CD14-positive monocyte (primary cell): ENCODE measurements at regions not wholly inside any gene's neighbourhood (a gene's known extent, or its start where the extent isn't known, plus 50 kb on each side); places are given as distances from the start of the nearest gene placed in this dataset.

Experiments used
- DNase-seq, 3 donors: peaks; one replicate each; pipeline ENCODE4 v3.0.0-alpha.2; 2011 to 2022
- H2AFZ ChIP-seq: 2 replicates; pipeline ENCODE4 v1.6.0; 2012; ENCODE audit warnings: mild to moderate bottlenecking, low read depth, low read length, inconsistent platforms; ENCODE audit not compliant: insufficient read depth, poor library complexity, severe bottlenecking
- H3K27ac ChIP-seq, 2 donors: 1 replicate in 1 of 2; 2 replicates in 1 of 2; pipeline ENCODE4 v1.5.1; 2012 to 2013; ENCODE audit warnings: low read length in 2 of 2, control low read depth in 1 of 2, inconsistent platforms in 1 of 2, low read depth in 1 of 2, mild to moderate bottlenecking in 1 of 2
- H3K27me3 ChIP-seq, 2 donors: one replicate each; pipeline versions ENCODE4 v1.6.0 to v1.6.1; 2011 to 2013; ENCODE audit warnings: low read length in 2 of 2; ENCODE audit not compliant: control insufficient read depth in 2 of 2, insufficient read depth in 2 of 2
- H3K36me3 ChIP-seq, 2 donors: replicated peaks in 1 of 2; 1 replicate in 1 of 2; 2 replicates in 1 of 2; pipeline versions ENCODE4 v1.5.1 to v1.6.1; 2012 to 2013; ENCODE audit warnings: low read length in 2 of 2, control low read depth in 1 of 2, inconsistent platforms in 1 of 2, mild to moderate bottlenecking in 1 of 2; ENCODE audit not compliant: insufficient read depth in 2 of 2, control insufficient read depth in 1 of 2
- H3K4me1 ChIP-seq, 2 donors: 1 replicate in 1 of 2; 2 replicates in 1 of 2; pipeline versions ENCODE4 v1.5.1 to v1.6.1; 2012 to 2013; ENCODE audit warnings: low read length in 2 of 2, control low read depth in 1 of 2, inconsistent platforms in 1 of 2, mild to moderate bottlenecking in 1 of 2, moderate library complexity in 1 of 2; ENCODE audit not compliant: insufficient read depth in 2 of 2, control insufficient read depth in 1 of 2
- H3K4me2 ChIP-seq: replicated peaks from 2 replicates; pipeline ENCODE3; 2012; ENCODE audit warnings: low read length, moderate library complexity, mild to moderate bottlenecking; ENCODE audit not compliant: poor library complexity, severe bottlenecking; ENCODE audit errors: extremely low read depth
- H3K4me3 ChIP-seq, 3 experiments: fragments of 200-600 bp in 1 of 3; sonication (generic) in 1 of 3; replicated peaks in 1 of 3; 1 replicate in 2 of 3; 2 replicates in 1 of 3; pipeline ENCODE4 v1.5.1; 2011 to 2013; ENCODE audit warnings: low read length in 3 of 3, mild to moderate bottlenecking in 3 of 3, control low read depth in 2 of 3, low read depth in 2 of 3, inconsistent platforms in 1 of 3, moderate library complexity in 1 of 3
- H3K79me2 ChIP-seq: 2 replicates; pipeline ENCODE4 v1.6.0; 2012; ENCODE audit warnings: mild to moderate bottlenecking, control low read depth, inconsistent platforms, low read length, moderate library complexity; ENCODE audit not compliant: insufficient read depth
- H3K9ac ChIP-seq: 2 replicates; pipeline ENCODE4 v1.6.0; 2017; ENCODE audit warnings: low read length, mild to moderate bottlenecking; ENCODE audit not compliant: insufficient read depth, poor library complexity, severe bottlenecking
- H3K9me3 ChIP-seq, 2 donors: replicated peaks in 1 of 2; 1 replicate in 1 of 2; 2 replicates in 1 of 2; pipeline versions ENCODE4 v1.5.1 to v1.6.1; 2012 to 2013; ENCODE audit warnings: low read length in 2 of 2, control low read depth in 1 of 2; ENCODE audit not compliant: control insufficient read depth in 1 of 2, insufficient read depth in 1 of 2
- H4K20me1 ChIP-seq: 2 replicates; pipeline ENCODE4 v1.6.0; 2012; ENCODE audit warnings: mild to moderate bottlenecking, low read length, control low read depth, moderate library complexity; ENCODE audit not compliant: insufficient read depth
- H3K27ac Mint-ChIP-seq, 7 donors: one replicate each; pipeline ENCODE4 v1.8.0; 2020; ENCODE audit warnings: mild to moderate bottlenecking in 7 of 7, mixed read lengths in 7 of 7, moderate library complexity in 6 of 7, inconsistent platforms in 2 of 7
- H3K27me3 Mint-ChIP-seq, 3 donors: one replicate each; pipeline ENCODE4 v1.8.0; 2021 to 2022; ENCODE audit warnings: low read depth in 3 of 3, mild to moderate bottlenecking in 3 of 3, mixed read lengths in 3 of 3, moderate library complexity in 3 of 3, inconsistent platforms in 1 of 3
- H3K36me3 Mint-ChIP-seq, 2 donors: one replicate each; pipeline ENCODE4 v1.8.0; 2020; ENCODE audit warnings: mixed read lengths in 2 of 2, inconsistent platforms in 1 of 2, mild to moderate bottlenecking in 1 of 2
- H3K4me1 Mint-ChIP-seq: one replicate; pipeline ENCODE4 v1.8.0; 2020; ENCODE audit warnings: mild to moderate bottlenecking, mixed read lengths
- H3K4me3 Mint-ChIP-seq, 2 donors: one replicate each; pipeline ENCODE4 v1.8.0; 2020; ENCODE audit warnings: mild to moderate bottlenecking in 2 of 2, mixed read lengths in 2 of 2, moderate library complexity in 1 of 2
- H3K9me3 Mint-ChIP-seq, 7 donors: one replicate each; pipeline ENCODE4 v1.8.0; 2020 to 2022; ENCODE audit warnings: mixed read lengths in 7 of 7, mild to moderate bottlenecking in 6 of 7, moderate library complexity in 6 of 7, inconsistent platforms in 2 of 7
- CTCF ChIP-seq: fragments of 200-600 bp; IDR thresholded peaks from one replicate; pipeline ENCODE4 v1.8.0; 2022; ENCODE audit warnings: antibody characterized with exemption, mild to moderate bottlenecking
- WGBS: methylation state at CpG from one replicate; pipeline ENCODE4 v1.1.5; 2013; ENCODE audit warnings: missing lambda C conversion rate; ENCODE audit not compliant: insufficient coverage; 5-methylcytosine and 5-hydroxymethylcytosine counted together
- intact Hi-C, 2 donors: fragments of 100-400 bp; cut with micrococcal nuclease; formaldehyde crosslinking; loops; one replicate each; pipeline versions ENCODE4 v1.15.0 to v1.15.1; 2023

GRCh38 chr5:8098081-8098480 lies 229.1 kb downstream of the MTRR start:
- intact Hi-C loops: no loop called here
- Mint-ChIP-seq H3K27ac (no peak overlapping the region), H3K36me3 (no peaks in the 10 kb centered on the region), H3K4me3 (no peak overlapping the region), H3K9me3 (peaks cover 5 to 23% (median 9%) of the 10 kb centered on the region in 7 donors), H3K4me1 (no peaks in the 10 kb centered on the region), H3K27me3 (no peaks in the 10 kb centered on the region)
- WGBS: no CpG with 5 or more reads among the region's 2 CpGs
- DNase-seq: no peak
- no peak overlapping the region for H2AFZ ChIP-seq
- TF ChIP-seq CTCF: no peak
- H3K27me3 ChIP-seq: no peaks in the 10 kb centered on the region
- peaks cover 8 to 16% of the 10 kb centered on the region in 2 donors for H3K9me3 ChIP-seq
- H3K79me2 ChIP-seq: no peaks in the 10 kb centered on the region
- no peaks in the 10 kb centered on the region for H3K36me3 ChIP-seq
- no peak overlapping the region for H3K4me2 ChIP-seq
- H4K20me1 ChIP-seq: no peaks in the 10 kb centered on the region
- H3K27ac ChIP-seq: no peak overlapping the region
- no peaks in the 10 kb centered on the region for H3K4me1 ChIP-seq
- H3K9ac ChIP-seq: no peak overlapping the region
- no peak overlapping the region for H3K4me3 ChIP-seq

GRCh38 chr5:8102714-8103113 lies 233.8 kb downstream of the MTRR start:
- H3K9me3 ChIP-seq: no peaks in the 10 kb centered on the region
- H3K79me2 ChIP-seq: no peaks in the 10 kb centered on the region
- Mint-ChIP-seq H3K4me3 (no peak overlapping the region), H3K27me3 (no peaks in the 10 kb centered on the region), H3K9me3 (peaks cover 0 to 5% (median 0%) of the 10 kb centered on the region in 7 donors), H3K4me1 (no peaks in the 10 kb centered on the region), H3K36me3 (no peaks in the 10 kb centered on the region), H3K27ac (no peak overlapping the region)
- intact Hi-C loops: no loop called here
- H3K36me3 ChIP-seq: no peaks in the 10 kb centered on the region
- no peaks in the 10 kb centered on the region for H3K4me1 ChIP-seq
- no peak for DNase-seq
- H3K27me3 ChIP-seq: no peaks in the 10 kb centered on the region
- H3K4me3 ChIP-seq: no peak overlapping the region
- H4K20me1 ChIP-seq: no peaks in the 10 kb centered on the region
- no peak overlapping the region for H2AFZ ChIP-seq
- H3K4me2 ChIP-seq: no peak overlapping the region
- WGBS: no CpG with 5 or more reads among the region's 1 CpG
- H3K27ac ChIP-seq: no peak overlapping the region
- no peak for TF ChIP-seq CTCF
- no peak overlapping the region for H3K9ac ChIP-seq
